NCI-H2227 (cell line): ENCODE measurements at regions not wholly inside any gene's neighbourhood (a gene's known extent, or its start where the extent isn't known, plus 50 kb on each side); places are given as distances from the start of the nearest gene placed in this dataset.
"Not testable (repeated sequence)": the region's sequence is repeated elsewhere in the genome, so short reads cannot be mapped to it uniquely, and the experiment has no call there.

Experiments used
- DNase-seq: peaks from one replicate; lab custom pipeline; 2025; ENCODE audit not compliant: unreplicated experiment; lab: John Stamatoyannopoulos, UW

DNA sequence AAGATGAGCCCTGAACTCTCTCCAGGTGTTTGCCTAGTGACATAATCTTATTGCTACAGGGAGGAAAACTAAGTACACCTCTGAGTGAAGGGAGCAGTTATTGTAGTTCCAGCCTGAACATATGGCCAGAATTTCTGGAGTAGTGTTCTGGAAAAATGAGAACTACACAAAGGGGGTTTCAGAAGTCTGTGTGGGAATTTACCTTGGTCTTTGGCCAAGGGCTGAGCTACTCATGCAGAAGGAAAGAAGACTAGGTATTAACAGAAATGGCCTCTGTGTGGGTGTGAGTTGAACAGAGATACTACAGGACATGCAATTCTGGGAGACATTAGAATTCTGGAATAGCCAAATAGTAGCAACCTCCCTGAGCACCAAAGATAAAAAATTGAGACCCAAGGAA, 1009.7 kb upstream of the GJE1 start:
- DNase-seq = no peak

DNA sequence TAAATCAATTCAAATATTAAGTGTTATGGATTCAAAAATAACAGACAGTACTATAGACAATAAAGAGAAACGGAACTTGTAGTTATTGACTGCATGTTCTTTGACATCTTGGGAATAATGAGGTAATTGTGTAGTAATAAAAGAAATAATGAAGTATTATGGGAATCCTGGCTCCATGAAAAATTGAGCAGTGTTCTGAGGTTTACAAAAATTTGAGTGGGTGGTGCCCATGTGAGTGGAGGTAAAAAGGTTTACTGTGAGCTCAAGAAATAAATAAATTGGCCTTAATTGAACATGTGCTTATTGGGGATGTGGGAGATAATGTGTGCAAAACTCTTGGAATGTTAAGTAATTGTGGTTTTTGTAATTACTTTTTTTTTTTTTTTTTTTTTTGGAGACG, 1013.7 kb upstream of the GJE1 start:
- no peak for DNase-seq

DNA sequence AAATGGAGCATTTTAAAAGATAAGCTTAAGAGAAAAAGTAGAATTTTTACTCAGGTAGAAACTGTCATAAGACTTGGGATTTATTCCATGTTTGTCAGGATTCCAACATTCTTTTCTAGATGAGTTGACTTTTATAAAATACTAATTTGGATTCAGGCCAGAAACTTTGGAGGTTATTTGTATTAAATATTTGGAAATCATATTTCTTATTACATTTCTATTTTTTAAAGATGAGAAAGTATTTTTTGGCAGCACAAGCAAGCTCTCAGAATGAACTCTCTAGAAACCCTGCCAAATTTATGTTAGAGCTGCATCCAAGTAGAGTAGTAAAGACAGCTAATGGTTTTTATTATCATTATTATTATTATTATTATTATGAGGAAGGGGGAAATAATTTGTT, 1014.9 kb upstream of the GJE1 start:
- no peak for DNase-seq

DNA sequence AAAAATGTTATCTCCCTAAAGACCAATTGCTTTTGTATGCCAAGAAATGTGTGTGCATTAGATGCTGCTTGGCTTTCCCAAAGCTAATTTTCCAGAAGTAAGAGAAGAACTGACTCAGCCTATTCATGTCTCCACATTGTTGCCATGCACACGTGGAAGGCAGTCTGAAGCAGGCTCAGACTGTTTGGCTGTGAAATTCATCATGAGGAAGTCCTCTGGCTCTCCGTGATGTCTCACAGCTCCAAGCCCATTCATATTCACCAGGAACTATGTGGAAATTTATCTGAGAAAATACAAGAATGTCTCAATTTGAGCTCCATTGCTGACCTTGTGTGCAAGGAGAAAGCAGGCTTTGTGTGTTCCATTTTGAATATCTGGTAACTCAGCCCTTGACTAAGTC, 1022.2 kb upstream of the GJE1 start:
- DNase-seq = no peak

DNA sequence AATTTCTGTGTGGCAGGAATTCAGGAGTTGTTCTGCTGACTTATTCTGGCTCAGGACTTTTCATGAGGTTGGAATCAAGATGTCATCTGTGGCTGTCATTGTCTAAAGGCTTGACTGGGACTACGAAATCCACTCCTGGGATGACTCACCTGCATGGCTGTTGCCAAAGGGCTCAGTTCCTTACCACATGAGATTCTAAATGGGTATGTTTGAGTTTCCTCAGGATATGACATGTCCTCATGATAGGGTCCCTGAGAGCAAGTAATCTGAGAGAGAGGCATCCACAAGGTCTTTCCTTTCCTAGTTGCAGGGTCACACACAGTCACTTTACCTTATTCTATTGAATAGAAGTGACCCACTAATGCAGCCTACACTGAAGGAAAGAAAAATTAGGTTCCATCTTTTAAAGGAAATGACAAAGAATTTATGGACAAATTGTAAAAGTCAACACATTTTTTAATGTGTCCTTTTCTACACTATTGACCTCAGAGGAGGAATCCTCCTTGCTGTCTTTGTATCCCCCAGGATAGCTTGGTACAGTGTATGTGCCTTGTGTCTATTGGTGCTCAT, 1025.0 kb upstream of the GJE1 start:
- DNase-seq = no peak

DNA sequence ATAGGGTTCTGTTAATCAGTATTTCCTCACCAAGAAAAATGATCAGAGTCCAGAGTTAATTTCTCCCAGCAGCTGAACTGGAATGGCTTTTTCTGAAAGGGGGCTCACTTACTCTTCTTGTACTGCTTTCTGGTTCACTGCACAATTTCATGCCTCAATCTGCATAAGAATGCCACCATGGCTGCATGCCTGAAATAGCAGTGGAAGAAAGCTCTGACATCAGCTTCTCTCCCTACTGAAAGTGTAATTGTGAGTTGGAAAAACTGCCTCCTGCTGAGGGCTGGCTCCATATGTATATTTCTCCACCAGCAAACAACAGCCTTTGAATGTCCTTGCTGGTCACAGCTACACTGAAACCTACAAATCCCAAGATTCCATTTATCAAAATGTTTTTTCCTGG, 1027.2 kb upstream of the GJE1 start:
- DNase-seq = no peak

DNA sequence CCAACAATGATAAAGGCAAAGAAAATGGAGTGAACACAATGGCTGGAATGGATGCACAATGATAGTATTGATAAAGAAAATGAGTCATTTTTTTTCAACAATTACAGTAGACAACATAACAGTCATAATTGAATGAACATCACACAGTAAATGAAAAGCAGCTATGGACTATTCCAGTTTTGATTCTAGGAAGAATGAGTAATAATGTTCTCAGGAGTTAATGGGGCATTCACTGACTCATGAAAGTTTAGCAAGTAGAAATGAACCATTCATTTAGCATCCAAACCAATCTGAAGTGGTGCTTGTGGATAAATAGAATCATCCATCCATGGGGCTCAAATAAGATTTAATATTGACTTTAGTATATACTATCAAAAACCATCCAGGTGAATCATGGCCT, 1029.5 kb upstream of the GJE1 start:
- DNase-seq = no peak

DNA sequence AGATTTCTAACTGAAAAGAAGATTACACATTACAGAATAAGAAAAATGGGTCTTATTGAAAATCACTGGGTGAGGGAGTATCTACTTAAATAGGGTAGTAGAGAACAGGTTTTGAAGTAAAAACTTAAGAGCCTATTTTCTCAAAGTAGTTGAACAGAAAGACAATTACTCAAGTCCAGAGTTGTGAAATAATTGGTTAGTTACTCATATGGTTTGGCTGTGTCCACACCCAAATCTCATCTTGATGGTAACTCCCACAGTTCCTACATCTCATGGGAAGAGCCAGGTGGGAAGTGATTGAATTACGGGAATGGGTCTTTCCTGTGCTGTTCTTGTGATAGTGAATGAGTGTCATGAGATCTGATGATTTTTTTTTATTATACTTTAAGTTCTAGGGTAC, 1035.3 kb upstream of the GJE1 start:
- DNase-seq = no peak

DNA sequence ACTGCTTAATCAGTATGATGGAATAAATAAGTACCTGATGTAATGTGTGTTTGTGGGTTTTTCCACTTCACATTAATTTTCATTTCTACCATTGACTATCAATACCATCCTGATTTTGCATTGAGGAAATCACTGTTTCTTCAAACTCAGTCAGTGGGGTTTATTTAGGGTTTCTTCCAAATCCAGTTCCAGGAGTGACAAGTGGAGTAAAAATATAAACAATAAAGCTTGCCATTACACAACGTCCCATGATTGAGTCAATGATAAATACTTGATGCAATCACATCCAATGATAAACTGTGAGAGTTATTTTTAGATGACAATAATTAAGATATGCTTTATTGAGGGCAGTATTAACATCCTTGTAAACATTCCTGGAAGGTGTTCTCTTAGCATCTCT, 1037.4 kb upstream of the GJE1 start:
- no peak for DNase-seq

DNA sequence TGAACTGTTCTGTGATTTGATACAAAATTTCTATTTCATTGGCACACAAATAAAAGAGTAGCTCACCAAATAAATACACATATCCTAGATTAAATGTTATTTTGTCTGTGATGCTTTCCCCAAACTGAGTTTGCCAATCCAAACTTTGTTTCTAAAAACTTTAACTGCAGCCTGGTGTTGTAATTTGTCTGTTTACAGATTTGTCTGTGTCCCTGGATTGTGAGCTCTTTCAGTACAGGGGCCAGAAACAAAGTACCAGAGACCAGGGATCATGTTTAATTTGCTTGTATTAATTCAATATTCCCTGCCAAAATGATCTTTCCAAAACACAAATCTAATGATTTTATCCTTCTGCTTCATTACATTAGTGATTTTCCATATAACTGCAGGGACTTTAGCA, 1044.6 kb upstream of the GJE1 start:
- no peak for DNase-seq

DNA sequence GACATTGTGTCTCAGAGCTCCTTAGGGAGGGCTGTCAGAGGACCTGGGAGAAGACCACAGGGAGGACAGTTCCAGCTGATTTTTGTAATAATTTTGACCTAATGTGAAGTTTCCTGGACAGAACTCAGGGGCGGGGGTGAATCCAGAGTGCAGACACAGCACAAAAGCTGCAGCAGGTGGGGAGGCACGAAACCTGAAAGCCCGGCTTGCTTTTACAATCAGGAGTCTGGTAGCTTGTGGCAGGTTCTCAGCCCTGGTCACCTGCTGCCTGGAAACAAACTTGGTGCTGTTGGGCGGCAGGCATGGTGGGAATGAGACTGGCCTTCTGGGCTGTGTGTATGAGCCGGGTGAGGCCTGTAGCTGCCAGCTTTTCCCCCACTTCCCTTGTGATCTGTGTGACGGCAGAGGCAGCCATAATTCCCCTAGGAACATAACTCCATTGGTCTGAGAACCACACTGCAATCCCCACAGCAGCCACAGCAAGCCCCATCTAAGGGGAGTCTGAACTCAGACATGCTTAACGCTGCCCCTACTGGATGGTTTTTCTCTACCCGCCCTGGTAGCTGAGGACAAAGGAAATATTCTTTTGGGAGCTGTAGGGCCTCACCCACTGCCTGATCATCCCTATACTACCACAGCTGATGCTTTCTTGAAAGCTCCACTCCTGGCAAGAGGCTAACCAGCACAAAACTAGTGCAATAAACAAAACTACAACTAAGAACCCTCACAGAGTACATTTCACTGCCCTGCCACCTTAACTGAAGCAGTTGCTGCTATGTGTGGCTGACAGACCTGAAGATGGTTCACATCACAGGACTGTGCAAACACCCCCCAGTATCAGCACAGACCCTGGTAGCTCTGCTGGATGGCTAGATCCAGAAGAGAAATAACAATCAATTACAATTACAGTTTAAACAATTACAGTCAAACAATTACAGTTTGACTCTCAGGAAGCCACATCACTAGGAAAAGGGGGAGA, 1055.1 kb upstream of the GJE1 start:
- no peak for DNase-seq

DNA sequence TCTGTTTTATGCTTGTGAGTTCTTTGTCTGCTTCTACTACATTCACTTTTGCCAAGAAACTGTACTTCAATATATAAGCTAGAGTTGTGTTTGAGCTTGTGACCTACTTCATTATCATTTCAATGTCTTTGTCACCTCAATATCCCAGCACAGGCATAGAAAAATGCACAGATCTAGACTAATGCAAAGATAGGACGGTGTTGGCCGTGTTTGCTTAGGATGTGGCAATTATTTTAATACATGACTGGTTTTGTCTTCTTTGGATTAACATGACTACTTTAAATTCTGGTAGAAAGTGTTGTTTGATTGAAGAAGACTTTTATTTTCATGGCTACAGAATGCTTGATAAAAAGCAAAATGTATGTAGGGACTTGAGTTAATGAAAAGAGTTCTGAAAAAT, 1075.0 kb upstream of the GJE1 start:
- DNase-seq = no peak

DNA sequence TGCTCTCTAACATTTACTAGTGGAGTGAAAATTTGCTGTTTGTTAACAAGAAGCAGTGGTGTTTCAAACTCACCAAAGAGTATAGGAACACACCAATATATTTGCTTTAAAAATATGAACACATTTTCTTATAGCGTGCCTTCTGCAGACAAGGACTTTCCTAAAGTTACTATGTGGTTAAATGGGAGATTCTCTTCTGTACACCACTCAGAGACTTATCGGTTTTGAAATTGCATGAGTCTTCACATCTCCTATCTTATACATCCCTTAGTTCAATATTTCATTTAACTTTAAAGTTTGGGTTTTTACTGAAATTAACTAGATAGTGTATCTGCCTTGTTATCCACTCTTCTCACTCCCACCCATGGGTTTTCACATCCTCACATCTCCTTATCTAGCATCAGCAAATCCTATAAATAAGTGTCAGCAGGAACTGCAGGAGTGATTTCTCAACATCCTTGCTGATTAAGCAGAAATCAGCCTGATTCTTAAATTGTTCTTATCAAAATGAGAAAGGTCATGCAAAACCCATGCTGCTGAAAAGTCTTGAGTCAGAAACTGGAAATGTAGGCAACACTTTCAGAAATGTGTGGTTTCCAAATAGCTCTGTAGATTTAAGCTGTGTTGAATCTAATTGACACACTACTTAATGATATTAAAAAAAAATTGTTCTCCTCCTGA, 1075.6 kb upstream of the GJE1 start:
- no peak for DNase-seq

DNA sequence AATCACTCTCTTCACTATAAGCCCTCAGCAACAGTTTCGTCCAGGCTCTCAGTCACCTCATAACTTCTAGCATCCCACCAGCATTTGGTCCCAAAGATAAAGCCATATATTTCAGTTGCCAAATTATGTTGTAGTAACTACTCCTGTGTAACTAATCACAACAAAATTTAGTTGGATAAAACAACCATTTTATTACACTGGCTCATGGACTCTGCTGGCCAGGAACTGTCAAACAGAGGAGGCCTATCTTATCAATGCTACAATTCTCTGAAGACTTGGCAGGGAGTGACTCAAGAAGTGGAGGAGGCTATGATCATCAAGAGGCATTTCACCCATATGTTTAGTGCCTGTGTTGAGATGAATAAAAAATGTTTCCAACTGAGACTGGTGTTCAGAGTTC, 1082.3 kb upstream of the GJE1 start:
- no peak for DNase-seq

DNA sequence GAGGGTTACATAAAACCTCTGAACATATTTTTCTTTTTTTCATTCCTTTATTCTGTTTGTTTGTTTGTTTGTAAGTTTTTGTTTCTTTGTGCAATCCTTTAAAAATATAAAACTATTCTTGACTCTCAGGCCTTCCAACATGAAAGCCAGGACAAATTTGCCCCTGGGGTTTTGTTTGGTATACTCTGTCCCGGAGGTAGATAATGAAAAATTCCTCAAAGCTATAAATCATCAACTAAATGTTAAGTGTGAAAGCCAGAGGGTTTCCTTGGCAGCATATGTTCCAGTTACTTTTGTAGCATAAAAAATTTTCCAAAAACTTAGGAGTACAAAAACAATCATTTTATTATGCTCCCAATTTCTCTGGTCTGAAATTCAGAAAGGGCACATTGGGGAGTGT, 1084.3 kb upstream of the GJE1 start:
- no peak for DNase-seq

DNA sequence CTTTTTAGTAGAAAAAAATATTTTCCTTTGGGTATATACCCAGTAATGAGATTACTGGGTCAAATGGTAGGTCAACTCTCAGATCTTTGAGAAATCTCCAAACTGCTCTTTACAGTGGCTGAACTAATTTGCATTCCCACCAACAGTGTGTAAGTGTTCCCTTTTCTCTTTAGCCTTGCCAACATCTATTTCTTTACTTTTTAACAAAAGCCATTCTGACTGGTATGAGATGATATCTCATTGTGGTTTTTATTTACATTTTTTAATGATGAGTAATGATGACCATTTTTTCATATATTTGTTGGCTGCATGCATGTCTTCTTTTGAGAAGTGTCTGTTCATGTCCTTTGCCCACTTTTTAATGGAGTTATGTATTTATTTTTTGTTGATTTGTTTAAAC, 1086.2 kb upstream of the GJE1 start:
- DNase-seq = not testable (repeated sequence)

DNA sequence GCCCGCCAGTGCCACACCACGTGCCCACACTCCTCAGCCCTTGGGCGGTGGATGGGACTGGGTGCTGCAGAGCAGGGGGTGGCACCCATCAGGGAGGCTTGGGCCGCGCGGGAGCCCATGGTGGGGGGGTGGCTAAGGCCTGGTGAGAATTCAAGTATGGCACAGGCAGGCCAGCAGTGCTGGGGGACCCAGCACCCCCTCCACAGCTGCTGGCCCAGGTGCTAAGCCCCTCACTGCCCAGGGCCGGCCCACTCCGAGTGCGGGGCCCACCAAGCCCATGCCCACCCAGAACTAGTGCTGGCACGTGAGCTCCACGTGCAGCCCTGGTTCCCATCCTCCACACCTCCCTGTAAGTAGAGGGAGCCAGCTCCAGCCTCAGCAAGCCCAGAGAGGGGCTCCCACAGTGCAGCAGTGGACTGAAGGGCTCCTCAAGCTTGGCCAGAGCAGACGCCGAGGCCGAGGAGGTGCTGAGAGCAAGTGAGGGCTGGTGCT, 1091.1 kb upstream of the GJE1 start:
- no peak for DNase-seq

DNA sequence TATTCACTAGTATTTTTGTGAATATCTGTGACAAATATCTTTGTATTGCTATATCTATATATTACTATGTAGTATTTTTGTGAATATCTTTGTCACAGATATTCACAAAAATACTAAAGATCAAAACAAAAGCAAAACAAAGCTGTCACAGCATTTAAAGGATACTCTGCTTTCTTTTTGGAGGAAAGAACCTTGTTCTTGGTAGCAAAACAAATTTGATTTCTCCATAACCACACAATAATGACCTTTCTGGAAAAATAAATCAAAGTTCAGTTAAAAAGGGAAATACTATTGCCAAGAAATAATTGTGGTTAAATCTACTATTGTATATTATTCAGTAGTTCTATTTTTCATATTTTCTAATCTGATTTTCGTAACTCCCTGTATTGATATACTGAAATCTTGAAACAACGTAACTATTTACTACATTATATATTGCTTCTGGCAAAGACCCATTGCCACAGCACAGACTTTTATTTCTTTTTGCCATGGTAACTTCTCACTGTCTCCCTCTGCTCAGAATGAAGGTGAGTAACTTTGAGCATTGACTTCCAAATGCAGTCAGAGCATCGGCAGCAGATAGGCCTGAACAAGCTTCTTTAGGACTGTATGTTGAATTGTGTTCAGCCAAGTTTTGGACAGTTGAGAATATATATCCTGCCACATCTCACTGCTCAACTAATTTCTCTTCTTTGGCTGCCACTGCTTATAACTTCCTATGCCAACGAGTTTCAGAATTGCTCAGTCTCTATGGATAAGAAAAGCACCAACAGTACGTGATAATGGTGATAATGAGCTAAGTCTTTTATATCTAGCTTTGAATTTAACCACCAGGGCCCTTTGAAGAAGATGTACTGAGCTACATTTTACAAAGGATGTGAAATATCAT, 1097.2 kb upstream of the GJE1 start:
- no peak for DNase-seq

DNA sequence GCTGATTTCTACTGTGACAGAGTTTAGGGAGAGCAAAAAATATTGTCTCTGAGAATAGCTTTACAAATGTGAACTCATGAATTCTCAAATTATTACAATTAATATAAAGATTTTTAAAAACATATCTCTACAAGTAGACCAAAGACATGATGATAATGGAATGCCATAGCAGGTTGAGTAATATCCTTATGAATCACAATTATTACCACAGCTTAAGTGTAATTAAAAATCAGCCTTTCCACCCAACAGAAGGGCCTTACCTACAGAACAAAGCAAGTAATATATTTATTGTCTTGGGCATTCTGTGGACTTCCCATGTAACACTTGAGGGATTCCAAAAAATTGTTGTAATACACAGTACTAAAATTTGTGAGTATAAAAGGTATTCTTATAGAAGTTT, 1099.6 kb upstream of the GJE1 start:
- DNase-seq = no peak

DNA sequence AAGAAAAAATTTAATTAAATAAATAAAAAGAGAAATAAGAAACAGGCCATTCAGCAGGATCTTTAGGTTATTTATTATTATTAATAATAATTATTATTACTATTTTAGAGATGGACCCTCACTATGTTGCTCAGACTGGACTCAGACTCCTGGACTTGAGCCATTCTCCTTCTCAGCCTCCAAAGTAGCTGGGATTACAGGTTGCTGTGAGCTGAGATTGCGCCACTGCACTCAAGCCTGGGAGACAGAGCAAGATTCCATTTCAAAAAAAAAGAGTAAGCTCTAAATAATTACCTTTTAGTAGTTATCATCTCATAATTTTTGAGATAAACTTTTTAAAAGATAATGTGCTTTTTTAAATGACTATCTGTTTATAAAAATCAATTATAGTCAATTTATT, 1102.8 kb upstream of the GJE1 start:
- DNase-seq = no peak

DNA sequence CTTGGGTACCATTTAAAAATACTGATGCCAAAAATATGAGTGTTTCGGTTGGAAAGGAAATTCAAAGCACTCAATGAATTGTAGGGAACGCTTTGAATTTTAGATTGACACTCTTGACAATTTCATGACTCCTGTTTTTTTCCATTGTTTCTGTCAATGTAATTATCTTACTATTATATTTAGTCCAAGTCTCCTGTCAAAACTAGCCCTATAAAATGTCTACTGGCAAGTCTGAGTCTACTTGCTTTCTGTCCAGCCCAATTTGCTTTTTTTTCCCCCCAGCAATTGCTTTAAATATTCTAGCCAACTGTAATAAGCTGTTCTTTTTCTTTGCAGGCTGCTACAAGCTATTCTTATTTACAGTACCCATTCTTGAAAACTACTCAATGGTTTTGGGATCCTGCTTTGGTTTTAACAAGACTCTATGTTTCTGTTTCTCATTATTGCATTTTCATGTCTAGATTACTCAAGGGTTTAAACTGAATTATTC, 1103.9 kb upstream of the GJE1 start:
- no peak for DNase-seq
